ENCODE measurements at regions not wholly inside any gene's neighbourhood (a gene's known extent, or its start where the extent isn't known, plus 50 kb on each side); places are given as distances from the start of the nearest gene placed in this dataset.

DNA sequence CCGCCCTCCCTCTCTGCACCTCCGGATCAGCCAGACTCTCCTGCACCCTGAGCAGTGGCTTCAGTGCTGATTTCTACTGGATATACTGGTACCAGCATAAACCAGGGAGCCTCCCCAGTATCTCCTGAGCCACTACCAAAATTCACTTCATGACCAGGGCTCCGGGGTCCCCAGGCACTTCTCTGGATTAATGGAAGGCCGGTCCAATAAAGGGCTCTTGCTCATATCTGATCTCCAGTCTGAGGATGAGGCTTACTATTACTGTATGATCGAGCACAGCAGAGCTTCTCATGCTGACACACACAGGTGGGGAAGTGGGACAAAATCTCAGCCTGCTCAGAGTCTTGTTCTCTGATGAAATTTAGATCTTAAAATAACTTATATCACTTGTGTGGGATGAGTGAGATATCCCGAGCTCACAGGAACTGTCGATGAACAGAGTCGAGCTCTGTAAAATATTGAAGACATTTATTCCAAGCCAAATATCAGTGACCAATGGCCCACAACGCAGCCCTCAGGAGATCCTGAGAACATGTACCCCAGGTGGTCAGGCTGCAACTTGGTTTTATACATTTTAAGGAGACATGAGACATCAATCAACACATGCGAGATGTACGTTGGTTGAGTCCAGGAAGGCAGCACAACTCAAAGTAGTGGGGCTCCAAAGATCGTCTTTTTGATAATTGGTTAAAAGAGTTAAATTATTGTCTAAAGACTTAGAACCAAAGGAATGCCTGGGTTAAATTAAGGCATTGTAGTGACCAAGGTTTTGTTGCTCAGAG is 93.0 kb upstream of the TOP3B start:
- in situ Hi-C loops (cut with HindIII; ENCODE audit: low pct_unique_long_range_greater_than_20kb, low sequenced_read_pairs) = no loop called here
- no peak for DNase-seq (ENCODE audit: low read depth, low spot score)

DNA sequence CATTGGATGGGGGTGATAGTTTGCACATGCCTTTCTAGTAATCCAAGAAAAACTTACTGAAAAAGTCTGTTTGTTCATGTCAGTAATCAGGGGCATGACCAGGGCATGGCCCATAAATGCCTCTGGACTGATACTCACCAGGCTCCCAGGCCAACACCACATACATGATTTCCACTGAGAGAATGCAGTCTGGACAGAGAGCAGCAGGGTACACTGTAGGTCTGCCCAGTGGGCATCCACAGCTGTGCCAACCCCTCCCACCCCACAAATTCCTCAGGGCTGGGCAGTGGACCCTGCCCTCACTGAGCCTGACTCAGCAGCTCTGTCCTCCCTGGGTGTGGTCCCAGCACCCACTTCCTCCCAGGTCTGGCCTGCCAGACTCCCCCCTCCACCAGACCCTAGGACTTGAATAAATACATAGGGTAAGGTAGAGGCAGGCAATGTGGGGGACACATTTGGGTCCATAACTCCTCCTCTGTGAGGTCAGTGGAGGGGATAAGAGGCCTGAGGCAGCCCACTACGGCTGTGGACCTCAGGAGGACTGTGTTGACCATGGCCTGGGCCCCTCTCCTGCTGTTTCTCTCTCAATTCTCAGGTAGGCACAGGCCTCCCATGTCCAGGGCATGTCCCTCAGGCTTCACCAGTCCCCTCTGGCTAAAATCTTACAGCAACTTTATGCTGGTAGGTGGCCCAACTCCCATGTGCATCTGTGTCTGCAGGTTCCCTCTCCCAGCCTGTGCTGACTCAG is 92.2 kb upstream of the TOP3B start:
- in situ Hi-C loops (cut with HindIII; ENCODE audit: low pct_unique_long_range_greater_than_20kb, low sequenced_read_pairs) = no loop called here
- DNase-seq (ENCODE audit: low read depth, low spot score) = no peak

DNA sequence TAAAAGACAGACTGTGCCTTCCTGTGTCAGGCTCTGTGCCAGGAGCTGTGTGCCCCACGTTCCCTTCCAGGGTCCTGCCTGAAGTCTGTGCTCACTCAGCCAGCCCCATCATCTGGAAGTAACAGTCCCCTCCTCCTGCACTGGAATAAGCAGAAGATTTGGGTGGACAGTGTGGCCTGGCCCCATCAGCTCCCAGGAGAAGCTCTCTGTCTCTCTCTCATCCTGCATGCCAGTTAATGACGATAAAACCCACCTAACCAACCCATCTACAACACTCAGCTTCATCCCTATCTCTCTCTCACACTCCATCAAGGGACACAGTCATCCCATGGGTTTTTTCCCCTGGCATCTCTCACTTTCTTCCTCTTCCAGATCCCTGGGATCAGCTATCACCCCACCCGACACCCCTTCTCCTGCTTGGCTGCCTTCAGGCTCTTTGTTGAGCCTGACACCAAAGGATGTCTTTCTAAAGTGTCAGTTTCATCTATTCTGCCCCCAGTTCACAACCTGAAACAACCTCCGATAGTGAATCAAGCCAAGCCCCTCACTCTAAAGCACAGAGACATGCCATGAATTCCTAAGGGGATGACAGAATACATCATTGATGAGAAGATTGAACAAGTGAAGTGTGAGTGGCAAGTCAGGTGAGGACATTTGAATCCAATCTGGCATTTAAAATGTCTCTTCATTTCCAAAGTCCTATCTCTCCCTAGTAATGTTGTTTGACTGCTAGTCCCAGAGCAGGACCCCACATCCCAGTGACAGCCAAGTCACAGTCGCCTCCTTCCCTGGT is 91.4 kb upstream of the TOP3B start:
- in situ Hi-C loops (cut with HindIII; ENCODE audit: low pct_unique_long_range_greater_than_20kb, low sequenced_read_pairs) = no loop called here
- no peak for DNase-seq (ENCODE audit: low read depth, low spot score)

DNA sequence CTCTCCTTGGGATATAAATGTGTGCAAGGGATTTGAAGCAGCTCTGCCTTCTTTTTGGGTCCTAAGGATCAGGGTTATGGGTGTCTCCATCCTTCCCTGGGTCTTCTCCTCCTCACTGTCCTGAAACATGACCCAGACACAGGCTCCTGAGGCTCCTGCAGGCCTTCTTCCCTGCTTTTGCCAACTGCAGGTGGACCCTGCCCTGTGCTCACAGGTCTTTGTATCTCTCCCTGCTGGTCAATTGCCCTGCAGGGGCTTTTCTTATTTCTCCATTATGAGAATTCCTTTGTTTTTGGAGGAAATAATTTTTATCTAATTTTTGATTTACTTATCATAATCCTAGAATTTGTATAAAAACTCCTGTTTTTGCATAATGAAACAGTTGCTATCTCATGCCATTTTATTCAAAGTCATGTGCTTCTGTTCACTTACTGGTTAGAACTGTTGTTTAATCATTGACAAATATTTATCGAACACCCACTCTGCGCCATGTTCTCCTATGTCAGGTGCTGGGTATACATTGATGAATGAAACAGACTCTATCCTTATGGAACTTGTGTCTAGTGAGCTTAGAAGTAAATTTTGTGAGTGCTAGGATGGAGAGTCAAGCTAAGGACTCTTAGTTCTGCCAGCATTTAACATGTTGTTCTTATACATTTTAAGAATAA is 89.7 kb upstream of the TOP3B start:
- in situ Hi-C loops (cut with HindIII; ENCODE audit: low pct_unique_long_range_greater_than_20kb, low sequenced_read_pairs) = no loop called here
- no peak for DNase-seq (ENCODE audit: low read depth, low spot score)

DNA sequence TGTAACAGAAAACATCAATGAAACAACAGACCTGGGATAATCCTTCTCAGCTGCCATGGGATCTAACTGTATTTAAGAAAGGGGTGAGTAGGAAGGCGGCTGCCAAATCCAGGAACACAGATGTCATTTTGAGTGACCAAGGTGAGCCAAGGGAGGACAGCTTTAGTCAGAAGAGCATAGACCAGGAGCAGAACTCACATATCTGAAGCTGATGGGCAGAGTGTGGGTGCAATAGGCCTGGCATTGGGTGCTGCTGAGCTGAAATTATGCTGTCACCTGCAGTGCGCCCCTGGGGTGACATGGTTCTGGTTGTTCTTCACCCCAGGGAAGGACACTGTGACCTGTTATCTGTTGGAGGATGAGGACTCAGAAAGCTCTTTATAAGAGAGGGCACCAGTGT is 88.9 kb upstream of the TOP3B start:
- in situ Hi-C loops (cut with HindIII; ENCODE audit: low pct_unique_long_range_greater_than_20kb, low sequenced_read_pairs) = no loop called here

DNA sequence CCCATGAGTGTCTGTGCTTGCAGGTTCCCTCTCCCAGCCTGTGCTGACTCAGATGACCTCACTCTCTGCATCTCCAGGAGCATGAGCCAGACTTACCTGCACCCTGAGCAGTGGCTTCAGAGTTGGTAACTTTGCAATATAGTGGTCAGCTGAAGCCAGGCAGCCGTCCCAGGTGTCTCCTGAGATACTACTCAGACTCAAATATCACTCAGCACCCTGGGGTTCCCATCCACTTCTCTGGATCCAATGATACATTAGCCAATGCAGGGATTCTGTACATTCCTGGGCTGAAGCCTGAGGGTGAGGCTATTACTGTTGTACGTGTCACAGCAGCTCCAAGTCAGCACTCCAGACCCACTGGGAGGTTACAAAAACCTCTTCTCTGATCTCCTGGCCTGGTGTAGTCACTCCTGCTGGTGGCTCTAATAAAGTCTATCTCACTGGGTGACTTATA is 87.8 kb upstream of the TOP3B start:
- in situ Hi-C loops (cut with HindIII; ENCODE audit: low pct_unique_long_range_greater_than_20kb, low sequenced_read_pairs) = no loop called here
- no peak for DNase-seq (ENCODE audit: low read depth, low spot score)

More for the DNA sequence above, 88.9 kb upstream of the TOP3B start:
- no peak for DNase-seq (ENCODE audit: low read depth, low spot score)

DNA sequence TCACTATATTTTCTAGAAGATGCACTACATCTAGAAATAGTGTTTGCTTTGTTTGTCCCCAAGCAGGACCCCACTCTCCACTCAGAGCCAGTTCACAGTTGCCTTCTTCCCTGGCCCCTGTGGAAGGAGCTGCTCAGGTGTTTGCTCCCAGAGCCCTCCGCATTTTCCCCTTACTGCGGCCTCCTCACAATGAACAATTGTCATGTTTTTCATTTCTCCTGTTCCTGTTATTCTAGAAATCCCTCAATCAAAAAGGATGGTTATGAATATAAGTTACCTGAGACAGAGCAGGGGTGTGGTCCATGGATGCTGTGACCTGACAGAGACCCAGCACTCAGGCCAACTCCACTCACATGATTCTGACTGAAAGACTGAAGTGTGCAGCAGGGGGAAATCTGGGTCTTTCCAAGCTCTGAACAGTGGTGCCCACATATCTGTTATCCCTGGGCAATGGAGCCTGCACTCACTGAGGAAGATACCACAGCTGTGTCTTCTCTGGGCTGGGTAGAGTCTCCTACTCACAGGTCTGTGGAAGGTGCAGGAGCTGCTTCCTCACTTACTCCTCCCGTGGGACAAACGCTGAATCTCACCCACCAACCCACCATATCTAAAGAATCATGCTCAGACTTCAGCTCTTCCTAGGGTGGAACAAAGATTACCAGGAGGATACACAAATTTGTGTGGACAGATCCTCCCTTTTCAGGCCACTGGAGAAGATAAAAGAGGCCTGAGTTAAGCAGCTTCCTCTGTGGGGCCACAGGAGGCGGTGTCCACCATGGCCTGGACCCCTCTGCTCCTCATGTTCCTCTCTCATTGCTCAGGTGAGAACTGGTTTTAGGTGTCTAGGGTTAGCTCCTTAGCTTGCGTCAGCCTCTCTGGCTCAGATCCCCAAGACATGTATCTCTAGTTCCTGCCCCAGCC is 87.1 kb upstream of the TOP3B start:
- DNase-seq (ENCODE audit: low read depth, low spot score) = no peak
- in situ Hi-C loops (cut with HindIII; ENCODE audit: low pct_unique_long_range_greater_than_20kb, low sequenced_read_pairs) = no loop called here

DNA sequence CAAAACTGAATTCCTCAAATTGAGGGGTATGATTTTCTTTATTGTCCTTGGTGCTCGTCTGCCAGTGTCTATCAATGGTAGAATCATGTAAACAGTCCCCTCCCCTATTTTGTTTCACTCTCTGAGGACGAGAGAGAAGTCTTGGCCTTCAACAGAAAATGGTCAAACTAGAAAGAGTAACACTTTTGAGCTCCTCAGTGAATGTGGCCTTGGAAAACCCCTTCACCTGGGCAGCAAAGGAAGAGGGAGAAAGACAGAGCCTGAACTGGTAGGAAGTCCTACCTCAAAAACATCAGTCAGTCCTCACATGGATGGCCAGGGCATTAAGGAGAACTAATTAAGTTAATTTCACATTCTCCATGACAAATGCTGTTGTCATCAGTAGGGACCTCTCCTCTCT is 86.1 kb upstream of the TOP3B start:
- in situ Hi-C loops (cut with HindIII; ENCODE audit: low pct_unique_long_range_greater_than_20kb, low sequenced_read_pairs) = no loop called here
- no peak for DNase-seq (ENCODE audit: low read depth, low spot score)

DNA sequence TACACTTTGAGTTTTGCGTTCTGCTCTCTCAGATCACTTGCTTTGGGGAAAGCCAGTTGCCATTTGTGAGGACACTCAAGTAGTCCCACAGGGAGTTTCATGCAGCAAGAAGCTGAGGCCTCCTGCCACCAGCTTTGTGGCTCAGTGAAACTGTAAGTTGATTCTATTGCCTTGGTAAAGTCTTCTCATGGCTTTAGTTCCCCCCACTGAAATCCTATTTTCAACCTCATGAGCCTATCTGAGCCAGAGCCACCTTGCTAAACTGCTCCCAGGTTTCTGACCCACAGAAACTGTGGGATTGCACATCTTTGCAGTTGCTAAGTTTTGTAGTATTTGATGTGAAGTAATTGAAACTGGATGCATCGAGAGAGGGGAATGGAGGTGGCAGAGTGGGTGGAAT is 85.4 kb upstream of the TOP3B start:
- DNase-seq (ENCODE audit: low read depth, low spot score) = no peak
- in situ Hi-C loops (cut with HindIII; ENCODE audit: low pct_unique_long_range_greater_than_20kb, low sequenced_read_pairs) = no loop called here

DNA sequence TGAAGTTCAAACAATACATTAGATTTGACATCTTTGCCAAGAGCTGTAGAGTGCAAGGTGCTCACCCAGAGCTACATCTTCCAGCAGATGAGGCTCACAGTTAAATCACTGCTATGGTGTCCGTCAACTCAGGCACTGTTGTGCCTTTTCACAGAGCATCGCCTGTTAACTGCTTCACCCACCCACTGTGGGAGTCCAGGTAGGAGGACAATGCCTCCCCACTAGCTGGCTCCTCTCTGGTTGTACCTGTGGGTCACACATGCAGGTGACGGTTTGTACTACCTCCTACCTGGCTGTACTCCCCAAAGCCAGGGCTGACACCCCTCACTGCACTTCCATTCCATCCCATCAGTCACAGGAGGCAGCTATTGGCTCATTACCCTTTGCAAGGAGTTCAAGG is 84.6 kb upstream of the TOP3B start:
- in situ Hi-C loops (cut with HindIII; ENCODE audit: low pct_unique_long_range_greater_than_20kb, low sequenced_read_pairs) = no loop called here
- DNase-seq (ENCODE audit: low read depth, low spot score) = no peak

DNA sequence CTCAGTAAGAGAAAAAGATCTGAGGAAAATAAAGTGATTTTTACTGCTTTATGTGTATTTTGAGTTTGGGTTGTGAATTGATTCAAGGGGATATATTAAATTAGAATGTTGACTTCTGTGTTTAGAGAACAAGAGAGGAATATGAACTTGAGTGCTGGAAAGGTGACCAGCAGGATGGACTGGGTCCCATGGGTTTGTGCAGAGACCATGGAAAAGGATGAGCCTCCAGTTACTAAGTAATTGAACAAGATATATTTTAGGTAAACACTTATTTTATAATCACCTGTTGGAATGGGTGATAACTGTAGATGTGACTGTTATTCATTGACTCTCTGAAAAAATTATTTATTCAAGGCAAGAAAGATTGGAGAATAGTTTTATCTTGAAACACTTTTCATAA is 82.0 kb upstream of the TOP3B start:
- in situ Hi-C loops (cut with HindIII; ENCODE audit: low pct_unique_long_range_greater_than_20kb, low sequenced_read_pairs) = no loop called here
- DNase-seq (ENCODE audit: low read depth, low spot score) = no peak

DNA sequence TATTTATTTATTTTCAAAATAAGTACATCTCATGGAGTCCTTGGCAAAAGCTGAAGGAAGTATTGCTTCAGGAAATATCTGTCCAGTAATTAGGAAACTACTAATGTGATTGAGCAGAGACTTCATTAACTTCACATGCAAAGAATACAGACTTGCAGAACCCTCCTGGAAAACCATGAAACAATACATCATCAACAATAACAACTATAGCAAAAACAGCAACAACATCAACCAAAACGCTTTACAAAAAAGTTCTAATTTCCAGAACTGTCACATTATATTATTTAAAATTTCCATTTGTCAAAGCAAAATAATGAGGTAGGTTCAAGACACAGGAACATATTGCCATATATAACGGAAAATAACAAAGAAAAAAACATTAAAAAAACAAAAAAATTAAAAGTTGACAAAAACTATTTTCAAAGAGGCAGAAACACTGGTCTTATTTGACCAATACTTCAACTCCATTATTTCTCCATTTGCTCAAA is 79.8 kb upstream of the TOP3B start:
- no peak for DNase-seq (ENCODE audit: low read depth, low spot score)
- in situ Hi-C loops (cut with HindIII; ENCODE audit: low pct_unique_long_range_greater_than_20kb, low sequenced_read_pairs) = no loop called here

DNA sequence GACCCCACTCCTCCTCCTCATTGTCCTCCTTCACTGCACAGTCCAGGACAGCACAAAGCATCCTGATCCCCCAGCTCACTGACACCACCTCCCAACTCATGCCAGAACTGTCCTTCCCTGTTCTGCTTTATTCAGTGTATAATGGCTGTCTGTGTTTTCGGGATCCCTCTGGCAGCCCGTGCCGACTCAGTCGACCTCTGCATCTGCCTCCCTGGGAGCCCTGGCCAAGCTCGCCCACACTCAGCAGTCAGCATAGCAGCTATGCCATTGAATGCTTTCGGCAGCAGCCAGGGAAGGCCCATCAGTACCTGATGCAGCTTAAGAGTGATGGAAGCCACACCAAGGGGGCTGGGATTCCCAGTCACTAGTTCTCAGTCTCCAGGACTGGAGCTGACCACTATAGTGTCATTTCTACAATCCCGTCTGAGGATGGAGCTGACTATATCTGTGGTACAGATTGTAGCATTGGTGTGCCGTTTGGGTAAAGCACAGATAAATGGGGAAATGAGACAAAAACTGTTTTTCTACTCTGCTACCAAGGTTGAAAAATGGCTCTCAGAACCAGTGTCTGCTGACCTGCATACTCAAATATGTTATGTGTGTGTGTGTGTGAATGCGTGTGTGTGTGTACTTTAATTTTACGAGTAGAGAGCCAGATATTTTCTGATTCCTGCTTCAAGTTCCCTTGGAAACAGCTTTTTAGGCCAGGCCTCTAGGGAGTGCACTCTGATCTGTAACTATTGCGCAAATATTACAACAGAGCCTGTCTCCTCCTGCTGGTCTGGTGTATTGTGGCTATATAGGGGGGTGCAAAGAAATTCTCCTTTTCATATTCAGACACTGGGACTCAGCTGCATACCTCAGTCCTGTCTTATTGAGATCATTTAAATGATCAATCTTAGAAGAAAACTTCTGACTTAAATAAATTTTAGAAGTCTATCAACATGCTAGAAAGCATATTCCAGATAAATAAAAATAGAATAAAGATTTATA is 78.8 kb upstream of the TOP3B start:
- DNase-seq (ENCODE audit: low read depth, low spot score) = peak; percentile 53
- in situ Hi-C loops (cut with HindIII; ENCODE audit: low pct_unique_long_range_greater_than_20kb, low sequenced_read_pairs) = no loop called here

DNA sequence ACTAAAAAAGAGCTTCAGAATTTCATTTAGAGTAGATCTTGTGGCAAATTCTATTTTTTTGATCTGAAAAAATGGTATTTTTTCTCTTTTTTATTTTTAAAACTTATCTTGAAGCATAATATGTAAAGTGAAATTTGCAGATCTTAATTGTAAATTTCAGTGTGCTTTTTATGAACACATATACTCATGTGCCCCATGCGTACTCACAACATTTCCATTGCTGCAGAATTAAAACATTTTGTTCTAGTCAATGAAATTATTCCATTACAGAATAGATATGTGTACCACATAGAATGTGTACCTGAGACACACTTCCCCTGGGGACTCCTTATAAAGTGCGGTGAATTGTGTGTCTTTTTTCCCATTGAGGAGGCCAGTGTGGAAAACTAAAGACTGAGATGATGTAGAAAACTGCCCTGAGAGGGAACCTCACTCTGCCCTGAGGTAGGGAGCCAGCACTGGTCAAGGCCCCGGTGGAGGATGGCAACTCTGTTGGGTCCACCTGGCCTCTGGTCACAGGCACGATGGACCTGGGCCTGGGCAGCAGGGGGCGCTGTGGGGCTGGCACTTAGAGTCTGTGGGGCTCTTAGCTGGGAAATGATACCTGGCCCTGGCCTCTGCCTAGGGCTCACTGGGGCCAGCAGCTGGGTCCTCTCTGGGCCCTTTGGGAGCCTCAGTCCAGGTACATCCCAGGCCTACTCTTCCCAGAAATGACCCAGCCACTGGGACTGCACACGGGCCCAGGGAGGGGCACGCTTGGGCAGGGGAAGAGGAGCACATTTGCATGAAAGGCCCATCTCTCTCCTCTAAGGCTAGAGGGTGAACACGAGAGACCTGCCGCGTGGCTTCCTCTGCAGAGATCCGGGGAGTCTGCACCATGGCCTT is 77.9 kb upstream of the TOP3B start:
- in situ Hi-C loops (cut with HindIII; ENCODE audit: low pct_unique_long_range_greater_than_20kb, low sequenced_read_pairs) = no loop called here
- DNase-seq (ENCODE audit: low read depth, low spot score) = peak; percentile 71
